H9 (cell line): ENCODE measurements at regions not wholly inside any gene's neighbourhood (a gene's known extent, or its start where the extent isn't known, plus 50 kb on each side); places are given as distances from the start of the nearest gene placed in this dataset.

Experiments used
- DNase-seq: peaks from one replicate; pipeline ENCODE4 v3.0.0-alpha.2; 2017
- H2AFZ ChIP-seq: one replicate; pipeline ENCODE4 v1.6.1; 2013; ENCODE audit warnings: mild to moderate bottlenecking, low read length, control low read depth, moderate library complexity
- H2AK5ac ChIP-seq: 2 replicates; pipeline ENCODE4 v1.6.1; 2013; ENCODE audit warnings: low read length, control low read depth, mixed read lengths; ENCODE audit not compliant: insufficient read length
- H2BK120ac ChIP-seq: one replicate; pipeline ENCODE4 v1.6.1; 2013; ENCODE audit warnings: low read depth, mild to moderate bottlenecking, low read length, control low read depth, inconsistent platforms; ENCODE audit not compliant: poor library complexity, severe bottlenecking
- H2BK12ac ChIP-seq: 2 replicates; pipeline ENCODE4 v1.6.1; 2013; ENCODE audit warnings: low read length, control low read depth, mixed read lengths, low read depth; ENCODE audit not compliant: insufficient read length
- H2BK15ac ChIP-seq: 2 replicates; pipeline ENCODE4 v1.6.1; 2013; ENCODE audit warnings: low read depth, low read length, control low read depth
- H2BK20ac ChIP-seq: one replicate; pipeline ENCODE4 v1.6.1; 2013; ENCODE audit warnings: low read depth, mild to moderate bottlenecking, low read length, control low read depth, inconsistent platforms; ENCODE audit not compliant: poor library complexity, severe bottlenecking
- H2BK5ac ChIP-seq: 2 replicates; pipeline ENCODE4 v1.6.1; 2013; ENCODE audit warnings: low read length, control low read depth, mixed read lengths; ENCODE audit not compliant: insufficient read length
- H3K14ac ChIP-seq: 2 replicates; pipeline ENCODE4 v1.6.1; 2013; ENCODE audit warnings: low read length, control low read depth; ENCODE audit not compliant: insufficient read depth
- H3K18ac ChIP-seq: 2 replicates; pipeline ENCODE4 v1.6.1; 2013; ENCODE audit warnings: low read depth, mild to moderate bottlenecking, mixed read lengths, low read length, control low read depth; ENCODE audit not compliant: insufficient read length
- H3K23ac ChIP-seq: 2 replicates; pipeline ENCODE4 v1.6.1; 2013; ENCODE audit warnings: low read length, control low read depth, mixed read lengths, low read depth; ENCODE audit not compliant: insufficient read length
- H3K23me2 ChIP-seq: 2 replicates; pipeline ENCODE4 v1.6.1; 2013; ENCODE audit warnings: low read depth, mild to moderate bottlenecking, mixed read lengths, low read length, control low read depth; ENCODE audit not compliant: insufficient read length, poor library complexity, severe bottlenecking
- H3K27ac ChIP-seq: 2 replicates; pipeline ENCODE4 v1.5.1; 2013; ENCODE audit warnings: low read length, control low read depth, mixed read lengths, low read depth; ENCODE audit not compliant: insufficient read length
- H3K27me3 ChIP-seq: 2 replicates; pipeline ENCODE4 v1.6.1; 2013; ENCODE audit warnings: low read length, control low read depth, inconsistent platforms; ENCODE audit not compliant: insufficient read depth
- H3K4ac ChIP-seq: 2 replicates; pipeline ENCODE4 v1.6.1; 2013; ENCODE audit warnings: low read depth, mild to moderate bottlenecking, control low read depth, inconsistent platforms, low read length, moderate library complexity
- H3K4me1 ChIP-seq: 2 replicates; pipeline ENCODE4 v1.6.1; 2013; ENCODE audit warnings: low read length, control low read depth, inconsistent platforms; ENCODE audit not compliant: insufficient read depth
- H3K4me2 ChIP-seq: 2 replicates; pipeline ENCODE4 v1.6.1; 2013; ENCODE audit warnings: low read length, control low read depth, mixed read lengths; ENCODE audit not compliant: insufficient read length, insufficient read depth
- H3K56ac ChIP-seq: 2 replicates; pipeline ENCODE4 v1.6.1; 2013; ENCODE audit warnings: low read depth, mild to moderate bottlenecking, mixed read lengths, low read length, control low read depth; ENCODE audit not compliant: insufficient read length
- H3K79me1 ChIP-seq: 2 replicates; pipeline ENCODE4 v1.6.1; 2013; ENCODE audit warnings: low read depth, mild to moderate bottlenecking, moderate library complexity, low read length, control low read depth, inconsistent platforms; ENCODE audit not compliant: insufficient read depth, poor library complexity, severe bottlenecking
- H3K79me2 ChIP-seq: 2 replicates; pipeline ENCODE4 v1.6.1; 2013; ENCODE audit warnings: low read length, control low read depth, inconsistent platforms; ENCODE audit not compliant: insufficient read depth
- H3K9ac ChIP-seq: 2 replicates; pipeline ENCODE4 v1.6.1; 2013; ENCODE audit warnings: low read length, control low read depth, mixed read lengths; ENCODE audit not compliant: insufficient read length; ENCODE audit errors: extremely low read depth
- H3K9me3 ChIP-seq: one replicate; pipeline ENCODE4 v1.6.1; 2013; ENCODE audit warnings: low read depth, low read length, inconsistent platforms; ENCODE audit not compliant: control insufficient read depth
- H3T11ph ChIP-seq: one replicate; pipeline ENCODE4 v1.6.1; 2013; ENCODE audit warnings: mild to moderate bottlenecking, low read length, control low read depth, inconsistent platforms
- H4K20me1 ChIP-seq: one replicate; pipeline ENCODE4 v1.6.1; 2013; ENCODE audit not compliant: control insufficient read depth, insufficient read length, insufficient read depth
- H4K5ac ChIP-seq: 2 replicates; pipeline ENCODE4 v1.6.1; 2013; ENCODE audit warnings: low read depth, mild to moderate bottlenecking, mixed read lengths, low read length, control low read depth; ENCODE audit not compliant: insufficient read length
- H4K8ac ChIP-seq: replicated peaks from 2 replicates; pipeline ENCODE4 v1.6.1; 2013; ENCODE audit warnings: low read length, control low read depth, mixed read lengths, low read depth; ENCODE audit not compliant: insufficient read length
- H4K91ac ChIP-seq: 2 replicates; pipeline ENCODE4 v1.6.1; 2013; ENCODE audit warnings: low read depth, mild to moderate bottlenecking, moderate library complexity, mixed read lengths, low read length, control low read depth; ENCODE audit not compliant: insufficient read length
- H3K27ac Mint-ChIP-seq, 3 experiments: 2 replicates in 2 of 3; 3 replicates in 1 of 3; pipeline ENCODE4 v1.8.0; 2020 to 2021; ENCODE audit warnings: mixed read lengths in 3 of 3, mild to moderate bottlenecking in 1 of 3, moderate library complexity in 1 of 3
- H3K27me3 Mint-ChIP-seq: 2 replicates; pipeline ENCODE4 v1.8.0; 2021; ENCODE audit warnings: low read depth, mild to moderate bottlenecking, moderate library complexity, mixed read lengths
- H3K36me3 Mint-ChIP-seq, 3 experiments: 2 replicates in 2 of 3; 3 replicates in 1 of 3; pipeline ENCODE4 v1.8.0; 2020 to 2021; ENCODE audit warnings: low read depth in 3 of 3, mixed read lengths in 3 of 3; ENCODE audit not compliant: insufficient read depth in 1 of 3
- H3K4me1 Mint-ChIP-seq, 2 experiments: 2 replicates each; pipeline ENCODE4 v1.8.0; 2020; ENCODE audit warnings: mixed read lengths in 2 of 2
- H3K4me3 Mint-ChIP-seq, 2 experiments: 2 replicates in 1 of 2; 3 replicates in 1 of 2; pipeline ENCODE4 v1.8.0; 2020 to 2021; ENCODE audit warnings: mild to moderate bottlenecking in 2 of 2, mixed read lengths in 2 of 2, moderate library complexity in 1 of 2
- H3K9me3 Mint-ChIP-seq, 2 experiments: 2 replicates in 1 of 2; 3 replicates in 1 of 2; pipeline ENCODE4 v1.8.0; 2020; ENCODE audit warnings: mild to moderate bottlenecking in 2 of 2, mixed read lengths in 2 of 2, moderate library complexity in 1 of 2
- CTCF ChIP-seq: fragments of 200-600 bp; sonication (generic); conservative IDR thresholded peaks from 3 replicates; pipeline ENCODE4 v1.8.0; 2021; ENCODE audit warnings: antibody characterized with exemption, mild to moderate bottlenecking
- WGBS: extraction: QIAGEN DNeasy Blood & Tissue Kit; methylation state at CpG from one replicate; pipeline ENCODE4 v1.1.7; 2013; ENCODE audit warnings: missing lambda C conversion rate, low lambda C conversion rate, mixed read lengths; ENCODE audit not compliant: insufficient read length; ENCODE audit errors: extremely low coverage; 5-methylcytosine and 5-hydroxymethylcytosine counted together

GRCh38 chr6:55674672-55675071, 95.7 kb upstream of the HMGCLL1 start:
- Histone ChIP-seq H3K4me2 (no peak overlapping the region), H4K8ac (no peak overlapping the region), H2BK20ac (no peak overlapping the region), H3T11ph (no peak overlapping the region), H2AK5ac (no peak overlapping the region), H4K5ac (no peak overlapping the region), H3K4me1 (no peaks in the 10 kb centered on the region), H4K20me1 (no peaks in the 10 kb centered on the region), H2BK120ac (no peak overlapping the region), H4K91ac (no peak overlapping the region), H3K23me2 (no peaks in the 10 kb centered on the region), H3K27ac (no peak overlapping the region), H3K9me3 (no peaks in the 10 kb centered on the region), H3K56ac (no peak overlapping the region), H3K79me2 (no peaks in the 10 kb centered on the region), H3K27me3 (no peaks in the 10 kb centered on the region), H3K23ac (no peak overlapping the region), H2BK5ac (no peak overlapping the region), H3K18ac (no peak overlapping the region), H2BK15ac (no peak overlapping the region), H3K14ac (no peak overlapping the region), H3K79me1 (no peaks in the 10 kb centered on the region), H2BK12ac (no peak overlapping the region), H3K9ac (no peak overlapping the region), H2AFZ (no peak overlapping the region), H3K4ac (no peak overlapping the region)
- H3K27ac Mint-ChIP-seq = no peak overlapping the region; a peak in 1 of 7 replicates
- peaks cover 9 to 11% of the 10 kb centered on the region in 2 experiments for H3K4me1 Mint-ChIP-seq
- no peaks in the 10 kb centered on the region for H3K36me3 Mint-ChIP-seq
- no peaks in the 10 kb centered on the region for H3K9me3 Mint-ChIP-seq
- no peak for TF ChIP-seq CTCF
- no CpG with 5 or more reads among the region's 1 CpG for WGBS
- no peak for DNase-seq
- H3K4me3 Mint-ChIP-seq = no peak overlapping the region
- H3K27me3 Mint-ChIP-seq = no peaks in the 10 kb centered on the region
